ENCODE measurements at regions not wholly inside any gene's neighbourhood (a gene's known extent, or its start where the extent isn't known, plus 50 kb on each side); places are given as distances from the start of the nearest gene placed in this dataset.
"Not testable (repeated sequence)": the region's sequence is repeated elsewhere in the genome, so short reads cannot be mapped to it uniquely, and the experiment has no call there.

DNA sequence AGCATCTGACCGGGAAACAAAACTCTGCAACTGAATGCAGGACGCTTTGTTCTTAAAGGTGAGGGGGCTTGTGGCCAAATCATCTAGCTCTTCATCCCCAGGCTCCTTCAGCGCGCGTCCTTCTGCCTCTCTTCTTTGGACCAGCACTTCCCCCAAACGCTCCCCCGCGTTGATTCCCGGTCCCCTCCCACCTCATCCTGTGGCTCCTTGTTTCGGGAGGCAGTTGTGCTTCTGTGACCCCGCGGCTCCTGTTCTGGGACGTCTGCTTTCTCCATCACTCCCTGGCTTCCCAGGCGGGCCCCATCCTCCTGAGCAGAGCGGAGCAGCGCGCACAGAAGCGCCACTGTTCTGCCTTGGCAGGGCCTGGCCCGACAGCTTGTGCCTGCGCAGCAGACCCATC, 109.7 kb upstream of the ZNG1E start:
- DNase-seq (ENCODE audit: low spot score): not testable (repeated sequence)

DNA sequence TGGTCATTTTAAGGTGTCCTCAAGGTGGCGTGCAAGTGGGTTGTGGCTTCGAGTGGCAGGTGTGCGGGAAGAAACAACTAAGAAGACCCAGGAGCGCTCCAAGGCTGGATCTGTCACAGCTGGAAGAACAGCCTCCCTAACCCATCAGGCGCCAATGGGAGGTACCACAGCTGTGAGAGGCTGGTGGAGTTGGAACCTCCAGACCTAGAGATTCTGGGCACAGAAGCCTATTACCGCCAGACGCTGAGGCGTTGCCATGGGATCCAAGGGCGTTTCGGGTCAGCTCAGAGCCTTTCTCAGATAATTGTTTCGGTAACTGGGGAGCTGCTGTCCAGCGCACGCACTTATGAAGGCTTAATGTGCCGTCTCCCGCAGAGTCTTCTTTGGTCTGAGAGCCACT, 156.7 kb upstream of the ZNG1E start:
- not testable (repeated sequence) for DNase-seq (ENCODE audit: low spot score)

DNA sequence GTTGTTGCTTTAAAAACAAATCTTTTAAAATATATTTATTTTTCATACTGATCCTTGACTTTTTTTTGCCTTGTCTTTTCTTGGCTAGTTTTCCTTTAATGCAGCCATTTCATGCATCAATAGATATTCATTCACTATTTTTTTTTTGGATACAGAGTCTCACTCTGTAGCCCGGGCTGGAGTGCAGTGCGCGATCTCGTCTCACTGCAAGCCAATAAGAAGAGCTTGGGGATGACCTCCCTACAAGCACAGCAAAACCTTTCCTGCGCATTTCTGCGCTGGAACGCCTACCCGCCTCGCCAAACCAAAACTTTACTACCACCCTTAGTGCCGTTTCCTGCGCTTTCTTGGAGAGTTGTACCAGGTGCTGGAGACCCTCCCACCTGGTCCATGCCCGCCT, 161.3 kb upstream of the ZNG1E start:
- not testable (repeated sequence) for DNase-seq (ENCODE audit: low spot score)

DNA sequence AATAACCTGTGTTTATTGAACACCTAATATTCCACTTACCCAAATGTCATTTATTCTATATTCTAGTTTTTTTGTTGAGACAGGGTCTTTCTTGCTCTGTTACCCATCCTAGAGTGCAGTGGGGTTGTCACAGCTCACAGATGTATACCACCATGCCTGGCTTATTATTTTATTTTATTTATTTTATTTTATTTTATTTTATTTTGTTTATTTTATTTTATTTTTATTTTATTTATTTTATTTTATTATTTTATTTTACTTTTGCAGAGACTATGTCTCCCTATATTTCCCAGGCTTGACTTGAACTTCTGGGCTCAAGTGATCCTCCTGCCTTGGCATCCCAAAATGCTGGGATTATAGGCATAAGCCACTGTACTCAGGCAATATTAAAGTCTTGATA, 167.8 kb upstream of the ZNG1E start:
- not testable (repeated sequence) for DNase-seq (ENCODE audit: low spot score)

DNA sequence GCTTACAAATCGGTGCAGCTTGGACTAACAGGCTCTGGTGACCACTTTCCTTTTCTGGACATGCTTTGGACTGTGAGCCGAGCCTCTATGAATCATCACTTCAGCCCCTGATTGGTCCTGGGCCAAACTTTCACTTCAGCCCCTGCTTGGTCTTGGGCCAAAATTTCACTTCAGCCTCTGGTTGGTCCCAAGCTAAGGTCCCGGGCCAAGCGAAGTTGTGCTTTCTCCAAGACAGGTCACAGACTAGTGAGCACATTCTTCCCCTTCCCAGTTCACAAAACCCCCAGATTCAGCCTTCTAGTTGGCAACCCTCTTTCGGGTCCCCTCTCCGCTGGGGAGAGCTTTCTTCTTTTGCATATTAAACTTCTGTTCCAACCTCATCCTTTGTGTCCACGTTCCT, 171.0 kb upstream of the ZNG1E start:
- not testable (repeated sequence) for DNase-seq (ENCODE audit: low spot score)

DNA sequence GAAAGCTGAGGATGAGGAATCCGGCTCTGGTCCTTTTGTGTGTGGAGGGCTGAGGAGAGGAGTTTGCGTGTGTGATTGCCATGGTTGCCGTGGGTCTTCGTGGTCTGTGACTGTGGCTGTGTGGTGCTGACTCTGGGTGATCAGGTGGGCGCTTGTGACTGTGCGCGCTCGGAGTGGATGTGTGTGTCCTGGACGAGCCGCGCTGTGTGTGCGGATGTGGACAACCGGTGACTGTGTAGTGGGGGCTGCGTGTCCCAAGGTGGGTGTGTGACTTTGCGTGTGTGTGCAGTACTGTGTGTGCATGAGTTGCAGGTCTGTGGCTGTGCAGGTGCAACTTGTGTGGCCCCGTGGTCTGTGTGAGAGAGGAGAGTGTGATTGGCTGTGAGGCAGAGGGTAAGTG, 172.0 kb upstream of the ZNG1E start:
- not testable (repeated sequence) for DNase-seq (ENCODE audit: low spot score)

DNA sequence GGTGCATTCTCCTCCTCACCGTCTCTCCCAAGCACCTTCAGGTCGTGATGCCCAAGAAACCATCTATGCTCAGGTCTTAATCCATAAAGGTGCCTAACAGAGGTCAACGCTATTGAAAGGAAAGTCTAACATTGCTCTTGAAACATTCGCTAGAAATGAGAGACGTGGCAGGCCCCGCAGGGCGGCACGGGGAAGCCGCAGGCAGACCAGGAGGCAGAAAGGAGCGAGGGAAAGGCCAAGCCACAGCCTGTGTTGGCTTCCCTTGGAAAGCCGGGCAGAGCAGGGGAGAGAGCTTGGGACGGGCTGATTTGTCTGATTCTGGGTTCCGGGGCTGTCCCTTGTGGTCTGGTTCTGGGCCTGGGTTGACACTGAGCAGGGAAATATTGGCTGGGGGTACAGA, 192.8 kb upstream of the ZNG1E start:
- not testable (repeated sequence) for DNase-seq (ENCODE audit: low spot score)

DNA sequence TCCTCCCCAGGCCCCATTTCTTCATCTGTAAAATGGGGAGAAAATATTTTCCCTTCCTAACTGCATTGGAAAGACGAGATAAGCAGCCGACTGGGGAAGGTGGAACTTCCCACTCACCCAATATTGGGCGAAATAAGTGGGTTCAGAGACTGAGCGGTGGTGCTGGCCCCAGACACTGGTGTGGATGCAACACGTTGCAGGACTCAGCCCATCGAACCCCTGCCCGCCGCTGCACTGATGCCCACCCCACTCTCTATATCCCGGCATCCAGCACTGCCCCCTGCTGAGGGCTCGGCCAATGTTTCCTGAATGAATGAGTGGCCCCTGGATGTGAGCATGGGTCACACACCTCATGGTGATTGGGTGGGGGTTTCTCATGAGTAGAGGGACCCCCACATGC, 194.4 kb upstream of the ZNG1E start:
- DNase-seq (ENCODE audit: low spot score): not testable (repeated sequence)

DNA sequence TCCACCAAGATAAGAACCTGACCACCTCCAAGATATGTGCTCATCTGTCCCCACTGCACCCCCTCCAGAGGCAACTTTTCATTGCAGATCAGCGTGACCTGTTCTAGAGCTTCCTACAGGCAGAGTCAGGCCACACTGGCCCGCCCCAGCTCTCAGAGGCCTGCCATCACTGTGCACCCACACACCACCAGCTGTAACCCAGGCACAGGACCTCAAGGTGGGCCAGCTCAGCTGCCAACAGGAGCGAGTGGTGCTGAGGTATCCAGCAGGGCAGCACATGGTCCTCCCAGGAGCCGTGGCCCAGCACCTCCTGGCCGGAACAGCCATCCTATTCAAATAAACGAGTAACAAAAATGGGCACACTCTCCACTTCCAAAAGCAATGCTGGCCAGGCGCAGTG, 189.9 kb upstream of the FOXD4L5 start:
- not testable (repeated sequence) for DNase-seq (ENCODE audit: low spot score)

DNA sequence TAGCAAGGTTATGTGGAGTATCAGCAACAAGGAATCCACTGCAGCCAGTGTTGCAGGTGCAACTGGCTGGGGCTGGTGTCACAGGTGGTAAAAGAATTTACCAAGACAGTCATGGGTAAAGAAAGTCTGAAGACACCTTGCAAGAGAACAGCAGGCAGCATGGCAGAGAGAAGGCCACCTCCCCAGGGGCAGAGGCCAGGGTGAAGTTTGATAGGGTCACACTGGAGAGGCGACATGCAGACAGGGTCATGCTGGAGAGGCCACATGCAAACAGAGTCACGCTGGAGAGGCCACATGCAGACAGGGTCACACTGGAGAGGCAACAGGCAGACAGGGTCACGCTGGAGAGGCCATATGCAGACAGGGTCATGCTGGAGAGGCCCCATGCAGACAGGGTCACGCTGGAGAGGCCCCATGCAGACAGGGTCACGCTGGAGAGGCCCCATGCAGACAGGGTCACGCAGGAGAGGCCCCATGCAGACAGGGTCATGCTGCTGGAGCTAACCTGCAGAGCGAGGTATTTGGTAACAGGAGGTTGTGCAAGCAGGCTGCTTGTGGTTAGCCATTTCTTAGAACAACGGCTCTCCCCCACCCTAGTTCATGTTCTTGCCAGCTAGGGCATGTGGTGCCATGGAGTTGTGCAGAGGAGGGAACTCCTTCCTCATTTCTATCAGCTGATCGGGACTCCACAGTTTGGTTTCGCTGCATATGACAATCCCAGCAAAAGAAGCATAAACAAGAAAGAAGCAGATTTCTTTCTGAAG, 188.2 kb upstream of the FOXD4L5 start:
- not testable (repeated sequence) for DNase-seq (ENCODE audit: low spot score)

DNA sequence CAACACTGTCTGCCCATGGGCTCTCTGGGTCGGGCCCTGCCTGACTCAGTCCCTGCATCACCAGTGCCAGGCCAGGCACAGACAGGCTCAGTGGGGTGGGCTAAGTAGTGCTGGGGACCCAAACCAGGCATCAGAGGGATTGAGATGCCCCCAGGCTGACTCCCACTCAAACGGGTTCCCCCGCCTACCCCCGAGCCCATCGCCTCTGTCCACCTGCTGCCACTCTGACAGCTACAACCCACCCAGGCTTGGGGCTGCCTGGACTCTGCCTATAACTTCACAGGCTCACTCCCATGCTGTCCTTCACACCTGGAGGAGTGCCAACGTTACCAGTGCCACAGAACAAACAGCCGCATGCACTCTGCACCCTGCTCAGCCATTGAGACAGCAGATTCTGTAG, 186.1 kb upstream of the FOXD4L5 start:
- DNase-seq (ENCODE audit: low spot score): not testable (repeated sequence)

DNA sequence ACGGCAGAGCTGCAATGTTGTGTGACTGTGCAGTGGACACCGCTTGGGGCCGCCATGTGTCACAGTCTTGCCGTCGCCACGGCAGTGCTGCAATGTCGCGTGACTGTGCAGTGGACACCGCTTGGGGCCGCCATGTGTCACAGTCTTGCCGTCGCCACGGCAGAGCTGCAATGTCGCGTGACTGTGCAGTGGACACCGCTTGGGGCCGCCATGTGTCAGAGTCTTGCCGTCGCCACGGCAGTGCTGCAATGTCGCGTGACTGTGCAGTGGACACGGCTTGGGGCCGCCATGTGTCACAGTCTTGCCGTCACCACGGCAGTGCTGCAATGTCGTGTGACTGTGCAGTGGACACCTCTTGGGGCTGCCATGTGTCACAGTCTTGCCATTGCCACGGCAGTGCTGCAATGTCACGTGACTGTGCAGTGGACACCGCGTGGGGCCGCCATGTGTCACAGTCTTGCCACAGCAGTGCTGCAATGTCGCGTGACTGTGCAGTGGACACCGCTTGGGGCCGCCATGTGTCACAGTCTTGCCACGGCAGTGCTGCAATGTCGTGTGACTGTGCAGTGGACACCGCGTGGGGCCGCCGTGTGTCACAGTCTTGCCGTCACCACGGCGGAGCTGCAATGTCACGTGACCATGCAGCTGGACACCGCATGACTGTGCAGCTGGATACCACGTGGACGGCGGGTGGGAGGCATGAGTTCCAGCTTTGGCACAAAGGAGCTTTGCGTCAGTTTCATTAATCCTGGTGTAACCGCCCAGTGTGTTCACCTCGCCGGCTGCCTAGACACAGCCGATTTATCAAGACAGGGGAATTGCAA, 182.1 kb upstream of the FOXD4L5 start:
- DNase-seq (ENCODE audit: low spot score): not testable (repeated sequence)

DNA sequence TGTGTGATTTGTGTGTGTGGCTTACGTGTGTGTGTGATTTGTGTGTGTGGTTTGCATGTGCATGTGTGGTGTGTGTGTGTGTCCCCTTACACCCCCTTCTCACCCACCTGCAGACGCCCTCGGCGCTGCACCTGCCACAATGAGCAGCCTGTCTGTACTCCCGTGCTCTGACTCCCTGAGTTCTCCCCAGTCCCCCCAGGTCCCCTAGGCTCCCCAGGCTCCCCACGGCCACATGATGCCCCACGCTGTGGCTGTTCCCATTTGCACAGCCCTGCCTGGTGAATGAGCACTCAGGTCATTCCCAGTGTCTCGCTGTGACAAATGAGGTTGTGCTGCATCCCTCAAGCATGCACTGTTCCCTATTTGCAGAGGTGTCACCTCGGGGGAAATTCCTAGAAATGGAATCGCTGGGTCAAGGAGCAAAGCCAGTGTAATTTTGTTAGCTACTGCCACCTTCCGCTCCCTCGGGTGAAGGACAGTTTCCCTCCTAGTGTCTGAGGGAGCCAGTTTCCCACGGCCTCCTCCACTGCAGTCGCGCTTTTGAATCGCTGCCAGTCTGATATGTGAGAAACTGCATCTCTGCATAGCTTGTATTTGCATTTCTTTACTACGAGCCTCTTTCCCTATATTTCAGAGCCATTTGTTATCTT, 180.4 kb upstream of the FOXD4L5 start:
- not testable (repeated sequence) for DNase-seq (ENCODE audit: low spot score)

DNA sequence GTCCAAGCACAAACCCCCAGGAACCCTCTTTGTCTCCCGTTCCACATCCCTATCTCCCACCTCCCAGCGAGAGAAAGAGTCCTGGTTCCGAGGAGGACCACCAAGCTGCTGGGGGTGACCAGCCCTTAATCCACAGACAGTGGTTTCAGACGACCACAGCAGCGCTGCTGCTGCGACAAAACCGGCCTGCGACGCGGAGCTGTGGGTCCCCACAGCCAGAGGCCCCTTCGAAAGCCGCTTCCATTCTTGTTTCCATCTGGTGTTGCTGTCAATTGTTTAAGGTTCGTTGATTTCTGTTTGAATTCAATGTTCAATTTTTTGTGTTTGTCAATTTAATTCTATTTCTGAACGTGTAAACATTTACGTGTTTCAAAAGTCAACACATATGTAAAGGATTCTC, 177.5 kb upstream of the FOXD4L5 start:
- not testable (repeated sequence) for DNase-seq (ENCODE audit: low spot score)

DNA sequence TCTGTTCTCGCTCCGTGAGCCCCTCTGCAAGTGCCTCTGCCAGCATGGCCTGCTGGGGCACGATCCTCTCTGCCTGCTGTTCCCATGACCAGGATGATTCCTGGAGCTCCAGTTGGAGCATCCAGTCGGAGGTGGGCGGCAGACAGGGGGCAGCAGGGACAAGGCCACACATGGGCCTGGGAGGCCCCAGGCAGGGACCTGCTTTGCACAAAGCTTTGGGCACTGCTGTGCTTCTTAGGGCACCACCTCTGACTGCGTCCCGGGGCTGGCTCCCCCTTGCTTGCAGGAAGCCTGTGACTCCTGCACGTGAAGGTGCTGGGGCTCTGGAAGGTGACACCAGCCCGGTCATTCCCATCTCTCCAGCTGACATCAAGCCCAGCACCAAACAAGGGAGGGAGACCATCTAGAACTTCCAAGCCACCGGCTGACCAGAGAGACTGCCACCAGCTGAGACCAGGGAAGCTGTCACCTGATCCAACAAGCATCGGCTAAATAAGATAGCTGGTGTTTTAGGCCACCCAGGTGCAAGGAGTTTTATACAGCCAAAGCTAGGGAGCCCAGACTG, 174.8 kb upstream of the FOXD4L5 start:
- no peak for DNase-seq (ENCODE audit: low spot score)

DNA sequence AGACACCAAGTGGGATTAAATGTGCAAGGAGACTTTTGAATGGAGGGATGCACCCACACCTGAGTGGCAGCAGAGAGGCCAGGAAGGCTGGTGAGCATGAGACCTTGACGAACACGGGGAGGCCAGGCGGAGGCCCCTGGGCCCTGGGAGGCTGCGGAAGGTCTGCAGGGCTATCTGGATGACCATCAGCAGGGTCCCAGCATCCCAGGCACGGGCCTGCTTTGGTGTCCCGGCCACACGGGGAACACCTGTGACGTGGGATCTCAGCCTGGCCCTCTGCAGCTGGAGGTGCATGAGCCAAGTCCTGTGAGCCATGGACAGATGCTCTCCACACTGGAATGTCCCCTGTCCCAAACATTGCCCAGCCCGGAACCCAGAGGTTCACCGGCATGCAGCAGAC, 174.0 kb upstream of the FOXD4L5 start:
- DNase-seq (ENCODE audit: low spot score): no peak

DNA sequence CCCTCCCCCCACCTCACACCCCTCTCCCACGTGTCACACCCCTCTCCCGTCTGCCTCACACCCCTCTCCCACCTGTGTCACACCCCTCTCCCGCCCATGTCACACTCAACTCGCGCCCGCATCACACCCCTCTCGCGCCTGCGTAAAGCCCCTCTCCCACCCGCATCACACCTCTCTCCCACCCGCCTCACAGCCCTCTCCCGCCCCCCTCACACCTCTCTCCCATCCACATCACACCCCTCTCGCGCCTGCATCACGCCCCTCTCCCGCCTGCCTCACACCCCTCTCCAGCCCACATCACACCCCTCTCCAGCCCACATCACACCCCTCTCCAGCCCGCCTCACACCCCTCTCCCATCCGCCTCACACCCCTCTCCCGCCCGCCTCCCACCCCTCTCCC, 173.5 kb upstream of the FOXD4L5 start:
- DNase-seq (ENCODE audit: low spot score): no peak

DNA sequence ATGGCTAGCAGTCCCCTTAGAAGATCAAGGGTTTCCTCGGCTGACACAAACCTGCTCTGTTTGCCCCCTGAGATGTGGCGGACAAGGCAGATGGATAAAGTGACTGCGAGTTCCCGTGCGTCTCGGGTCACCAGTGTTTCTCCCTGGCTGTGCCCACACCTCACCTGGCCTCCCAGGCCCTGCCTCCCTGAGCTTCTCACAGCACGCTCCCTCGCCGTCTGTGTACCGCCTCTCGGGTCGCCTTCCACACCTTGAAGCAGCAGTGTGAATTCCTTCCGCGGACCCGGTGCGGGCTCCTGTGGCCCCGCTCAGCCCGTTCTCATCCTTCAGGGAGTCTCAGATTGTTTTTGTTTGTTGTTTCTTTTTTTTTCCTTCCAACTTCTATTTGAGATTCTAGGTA, 172.0 kb upstream of the FOXD4L5 start:
- not testable (repeated sequence) for DNase-seq (ENCODE audit: low spot score)

DNA sequence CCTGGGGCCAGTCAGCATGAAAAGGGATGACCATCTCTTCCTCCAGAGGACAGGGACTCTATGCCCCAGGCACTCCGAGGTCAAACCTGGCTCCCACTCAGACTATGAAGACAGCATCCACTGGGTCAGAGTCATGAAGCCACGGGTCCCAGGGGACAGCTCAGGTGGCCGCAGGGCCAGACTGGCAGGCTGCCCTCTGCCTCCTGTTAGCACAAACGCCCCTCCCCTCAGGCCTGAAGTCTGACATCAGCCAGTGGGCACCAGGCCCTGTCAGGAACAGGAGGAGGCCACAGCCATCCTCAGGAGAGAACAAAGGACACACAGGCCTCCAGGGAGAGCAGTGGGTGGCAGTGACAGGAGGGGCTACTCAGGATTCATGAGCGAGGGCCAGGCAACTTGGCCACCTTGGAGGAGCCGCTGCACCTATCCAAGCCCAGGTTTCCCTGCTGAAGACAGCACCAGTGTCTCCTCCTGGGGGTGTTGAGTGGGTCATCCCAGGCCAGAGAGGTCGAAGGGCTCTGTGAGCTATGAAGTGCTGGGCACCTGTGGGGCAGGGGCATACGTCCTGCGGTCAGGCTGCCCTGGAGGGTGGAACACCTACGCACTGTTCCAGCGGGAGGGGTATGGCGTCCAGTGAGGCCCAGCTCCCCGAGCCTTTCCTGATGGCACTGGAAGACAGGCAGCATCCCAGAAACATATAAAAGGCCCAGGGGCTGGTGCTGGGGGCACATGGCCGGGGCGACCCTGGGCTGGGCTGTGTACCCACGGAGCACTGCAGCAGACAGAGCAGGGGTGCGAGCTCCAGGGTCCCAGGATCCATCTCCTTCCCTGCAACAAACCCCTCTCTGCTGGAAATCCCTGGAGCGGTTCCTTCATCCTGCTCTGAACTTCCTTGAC, 171.0 kb upstream of the FOXD4L5 start:
- DNase-seq (ENCODE audit: low spot score): not testable (repeated sequence)

DNA sequence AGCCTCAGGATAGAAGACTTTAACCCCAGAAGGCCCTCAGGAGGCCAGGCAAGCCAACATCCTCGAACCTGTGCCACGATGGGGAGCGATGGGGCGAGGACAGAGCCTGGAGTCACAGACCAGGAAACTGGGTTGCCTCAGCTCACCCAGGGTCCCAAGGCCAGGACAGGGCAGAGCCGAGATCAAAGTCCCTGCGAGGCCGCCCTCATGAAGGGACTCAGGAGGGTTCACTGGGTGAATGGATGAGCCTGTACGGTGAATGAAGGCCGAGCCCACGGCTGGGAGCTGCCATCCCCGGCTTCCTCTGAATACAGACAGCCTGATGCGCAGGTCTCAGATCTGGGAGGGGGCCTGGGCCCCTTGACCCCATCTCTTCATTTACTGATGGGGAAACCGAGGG, 170.1 kb upstream of the FOXD4L5 start:
- DNase-seq (ENCODE audit: low spot score): not testable (repeated sequence)

DNA sequence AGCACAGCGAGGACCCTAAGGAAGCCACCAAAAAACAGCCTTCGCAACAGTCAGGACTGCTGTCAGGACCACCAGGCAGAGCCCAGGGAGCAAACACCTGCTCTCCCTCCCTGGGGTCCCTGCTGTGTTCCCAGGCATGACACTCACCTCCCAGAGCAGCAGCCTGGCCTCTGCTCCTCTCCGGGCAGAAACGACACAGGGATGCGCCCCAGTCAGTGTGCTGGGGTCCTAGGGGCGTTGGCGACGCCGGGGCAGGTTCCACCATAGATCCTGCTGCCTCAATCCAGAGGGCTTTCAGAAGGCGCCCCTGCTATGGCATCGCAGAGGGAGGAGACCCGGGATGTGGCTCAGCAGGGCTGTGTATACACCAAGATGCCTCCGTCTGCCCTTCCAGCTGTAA, 169.7 kb upstream of the FOXD4L5 start:
- DNase-seq (ENCODE audit: low spot score): not testable (repeated sequence)
